Amniotic stem cell (primary cell): ENCODE measurements at regions not wholly inside any gene's neighbourhood (a gene's known extent, or its start where the extent isn't known, plus 50 kb on each side); places are given as distances from the start of the nearest gene placed in this dataset.
A peak's percentile ranks its signal among the peaks of the same experiment; 100 is the strongest.
"Not testable (repeated sequence)": the region's sequence is repeated elsewhere in the genome, so short reads cannot be mapped to it uniquely, and the experiment has no call there.

ENCODE experiments used
- DNase-seq: peaks from one replicate; lab custom pipeline; 2025; lab: John Stamatoyannopoulos, UW

GRCh38 chr7:120014925-120015465 is 258.0 kb upstream of the KCND2 start:
- DNase-seq: no peak

- no peak for DNase-seq
Observed at GRCh38 chr7:120021085-120021484, 251.9 kb upstream of the KCND2 start.

- no peak for DNase-seq
Observed at GRCh38 chr7:120023494-120024167, 249.3 kb upstream of the KCND2 start.

- DNase-seq: peak; percentile 2
Observed at GRCh38 chr7:120028636-120029035, 244.3 kb upstream of the KCND2 start.

- DNase-seq: no peak
Observed at GRCh38 chr7:120030876-120031275, 242.1 kb upstream of the KCND2 start.

- no peak for DNase-seq
Observed at GRCh38 chr7:120033114-120033513, 239.9 kb upstream of the KCND2 start.

GRCh38 chr7:120039138-120039537 is 233.8 kb upstream of the KCND2 start:
- DNase-seq: no peak

GRCh38 chr7:120041798-120042197 is 231.2 kb upstream of the KCND2 start:
- no peak for DNase-seq

- no peak for DNase-seq
Observed at GRCh38 chr7:120043250-120043649, 229.7 kb upstream of the KCND2 start.

GRCh38 chr7:120052884-120053382 is 220.0 kb upstream of the KCND2 start:
- DNase-seq: peak; percentile 30

- no peak for DNase-seq
Observed at GRCh38 chr7:120053390-120053961, 219.5 kb upstream of the KCND2 start.

GRCh38 chr7:120054376-120055100 is 218.4 kb upstream of the KCND2 start:
- no peak for DNase-seq

- no peak for DNase-seq
Observed at GRCh38 chr7:120055300-120055699, 217.7 kb upstream of the KCND2 start.

- no peak for DNase-seq
Observed at GRCh38 chr7:120056227-120056626, 216.7 kb upstream of the KCND2 start.

- DNase-seq: no peak
Observed at GRCh38 chr7:120059641-120060040, 213.3 kb upstream of the KCND2 start.

- no peak for DNase-seq
Observed at GRCh38 chr7:120060281-120060680, 212.7 kb upstream of the KCND2 start.

GRCh38 chr7:120060875-120061274 is 212.1 kb upstream of the KCND2 start:
- DNase-seq: no peak

- no peak for DNase-seq
Observed at GRCh38 chr7:120064565-120064964, 208.4 kb upstream of the KCND2 start.

GRCh38 chr7:120066898-120067297 is 206.1 kb upstream of the KCND2 start:
- not testable (repeated sequence) for DNase-seq

- no peak for DNase-seq
Observed at GRCh38 chr7:120070201-120070600, 202.8 kb upstream of the KCND2 start.

GRCh38 chr7:120077777-120078176 is 195.2 kb upstream of the KCND2 start:
- DNase-seq: no peak

- DNase-seq: no peak
Observed at GRCh38 chr7:120079022-120079421, 194.0 kb upstream of the KCND2 start.

GRCh38 chr7:120079704-120080103 is 193.3 kb upstream of the KCND2 start:
- DNase-seq: no peak
